Adrenal gland (tissue), 9 donors: ENCODE measurements at regions not wholly inside any gene's neighbourhood (a gene's known extent, or its start where the extent isn't known, plus 50 kb on each side); places are given as distances from the start of the nearest gene placed in this dataset.

Source experiments
- DNase-seq, 7 donors: peaks; one replicate each; pipeline ENCODE4 v3.0.0-alpha.2; 2019 to 2020
- H3K27ac ChIP-seq, 5 donors: fragments of 200-600 bp; sonication (generic) in 4 of 5; 1 replicate in 3 of 5; 2 replicates in 2 of 5; pipeline versions ENCODE4 v1.5.1 to v1.8.0; 2016 to 2020; ENCODE audit warnings: mild to moderate bottlenecking in 1 of 5
- H3K27me3 ChIP-seq: fragments of 200-600 bp; 2 replicates; pipeline ENCODE4 v1.8.0; 2021
- H3K36me3 ChIP-seq, 2 donors: fragments of 200-600 bp; replicated peaks in 1 of 2; 1 replicate in 1 of 2; 2 replicates in 1 of 2; pipeline versions ENCODE4 v1.5.1 to v1.8.0; 2018 to 2022
- H3K4me1 ChIP-seq, 2 donors: fragments of 200-600 bp; replicated peaks in 1 of 2; 1 replicate in 1 of 2; 2 replicates in 1 of 2; pipeline versions ENCODE4 v1.5.1 to v1.8.0; 2018 to 2021
- H3K4me3 ChIP-seq, 4 donors: fragments of 200-600 bp; sonication (generic) in 3 of 4; one replicate each; pipeline ENCODE4 v1.5.1; 2016 to 2018
- H3K9me3 ChIP-seq, 3 donors: fragments of 200-600 bp; sonication (generic) in 1 of 3; replicated peaks in 1 of 3; 1 replicate in 2 of 3; 2 replicates in 1 of 3; pipeline versions ENCODE4 v1.5.1 to v1.8.0; 2016 to 2021
- POLR2A ChIP-seq, 2 donors: fragments of 450-650 bp; IDR thresholded peaks; one replicate each; pipeline ENCODE4 v1.6.1; 2017; ENCODE audit warnings: antibody characterized with exemption in 2 of 2, mild to moderate bottlenecking in 2 of 2, moderate library complexity in 1 of 2
- WGBS, 4 donors: extraction: QIAGEN DNeasy Blood & Tissue Kit in 2 of 4; methylation state at CpG; one replicate each; pipeline versions ENCODE4 v1.1.5 to v1.1.7; 2013 to 2017; 5-methylcytosine and 5-hydroxymethylcytosine counted together
- intact Hi-C, 2 donors: fragments of 100-400 bp; cut with DNase I; formaldehyde crosslinking; loops; one replicate each; pipeline versions ENCODE4 v1.14.1 to v1.15.0; 2022 to 2023
- TF ChIP-seq, protein P1 (sequence below), 6 experiments: fragments of 450-650 bp in 4 of 6; fragments of 200-600 bp in 2 of 6; sonication (generic) in 1 of 6; IDR thresholded peaks; 1 replicate in 5 of 6; 2 replicates in 1 of 6; pipeline versions ENCODE4 v1.5.1 to v1.8.0; 2016 to 2021; ENCODE audit warnings: antibody characterized with exemption in 6 of 6, mild to moderate bottlenecking in 2 of 6, moderate library complexity in 1 of 6
- donor health status: healthy with polysubstance abuse.
- donor health status: Bipolar disorder and iron deficiency.
- donor health status: DM: yes; HTN: yes; CAD: no.
- donor health status: DM: no; HTN: no; CAD: no.
- donor health status: DM: no; HTN: no; CAD: no.

DNA sequence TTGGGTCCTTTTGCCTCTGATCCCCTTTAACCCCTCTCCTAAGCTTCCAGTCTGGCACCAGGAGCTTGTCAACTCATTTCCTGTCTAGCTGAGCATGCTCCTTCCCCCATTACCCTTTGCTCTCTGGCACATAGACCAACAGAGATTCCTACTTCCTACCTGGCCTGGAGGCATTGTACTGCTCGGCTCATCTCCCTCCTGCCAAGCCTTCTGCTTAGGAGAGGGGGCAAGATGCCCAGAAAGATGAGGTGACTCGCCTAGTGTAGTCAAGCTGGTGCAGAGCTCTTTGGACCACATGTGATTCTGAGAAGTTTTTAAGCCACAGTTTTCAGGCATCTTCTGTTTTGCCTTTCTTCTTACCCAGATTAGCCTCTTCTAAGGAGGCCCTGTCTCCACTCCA is 95.4 kb downstream of the ZNF621 start:
- Histone ChIP-seq H3K27me3 (peaks cover 11% of the 10 kb centered on the region), H3K36me3 (no peaks in the 10 kb centered on the region), H3K4me3 (no peak overlapping the region), H3K27ac (no peak overlapping the region), H3K4me1 (no peaks in the 10 kb centered on the region), H3K9me3 (no peaks in the 10 kb centered on the region)
- no peak for DNase-seq
- 64 to 78% (median 74%) methylated on average over 2 of the region's 2 CpGs for WGBS, 4 donors
- TF ChIP-seq POLR2A (IDR thresholded peaks at IDR 0.05), result no peak
- TF ChIP-seq, protein P1, sequence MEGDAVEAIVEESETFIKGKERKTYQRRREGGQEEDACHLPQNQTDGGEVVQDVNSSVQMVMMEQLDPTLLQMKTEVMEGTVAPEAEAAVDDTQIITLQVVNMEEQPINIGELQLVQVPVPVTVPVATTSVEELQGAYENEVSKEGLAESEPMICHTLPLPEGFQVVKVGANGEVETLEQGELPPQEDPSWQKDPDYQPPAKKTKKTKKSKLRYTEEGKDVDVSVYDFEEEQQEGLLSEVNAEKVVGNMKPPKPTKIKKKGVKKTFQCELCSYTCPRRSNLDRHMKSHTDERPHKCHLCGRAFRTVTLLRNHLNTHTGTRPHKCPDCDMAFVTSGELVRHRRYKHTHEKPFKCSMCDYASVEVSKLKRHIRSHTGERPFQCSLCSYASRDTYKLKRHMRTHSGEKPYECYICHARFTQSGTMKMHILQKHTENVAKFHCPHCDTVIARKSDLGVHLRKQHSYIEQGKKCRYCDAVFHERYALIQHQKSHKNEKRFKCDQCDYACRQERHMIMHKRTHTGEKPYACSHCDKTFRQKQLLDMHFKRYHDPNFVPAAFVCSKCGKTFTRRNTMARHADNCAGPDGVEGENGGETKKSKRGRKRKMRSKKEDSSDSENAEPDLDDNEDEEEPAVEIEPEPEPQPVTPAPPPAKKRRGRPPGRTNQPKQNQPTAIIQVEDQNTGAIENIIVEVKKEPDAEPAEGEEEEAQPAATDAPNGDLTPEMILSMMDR (IDR thresholded peaks at IDR 0.05), result no peak
- intact Hi-C loops, result no loop called here

GRCh38 chr3:40621252-40621651 is 96.5 kb downstream of the ZNF621 start:
- intact Hi-C loops, result no loop called here
- WGBS, 4 donors, result 53 to 76% (median 65%) methylated on average over 4 of the region's 4 CpGs
- TF ChIP-seq, protein P1 (IDR thresholded peaks at IDR 0.05), result no peak
- TF ChIP-seq POLR2A (IDR thresholded peaks at IDR 0.05), result no peak
- Histone ChIP-seq H3K36me3 (no peaks in the 10 kb centered on the region), H3K4me1 (no peaks in the 10 kb centered on the region), H3K4me3 (no peak overlapping the region), H3K27me3 (peaks cover 1% of the 10 kb centered on the region), H3K27ac (no peak overlapping the region), H3K9me3 (no peaks in the 10 kb centered on the region)
- DNase-seq, result no peak

DNA sequence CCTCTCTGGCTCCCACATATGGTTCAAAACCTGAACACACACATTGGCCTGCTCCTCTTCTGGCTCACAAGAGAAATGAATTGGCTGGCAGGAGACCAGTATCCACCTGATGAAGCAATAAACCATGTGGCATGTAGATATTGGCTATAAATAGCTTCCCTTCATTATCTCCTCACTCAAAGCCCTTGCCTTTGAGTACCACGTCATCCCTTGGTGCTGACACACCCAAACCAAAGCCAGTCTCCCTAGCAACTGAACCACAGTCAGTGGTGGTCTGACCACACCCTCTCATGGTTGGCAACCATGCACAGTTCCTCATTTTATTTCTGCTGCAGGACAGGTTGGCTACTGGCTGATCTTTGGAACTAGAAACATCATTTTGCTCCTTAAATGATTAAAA is 98.8 kb downstream of the ZNF621 start:
- no peak for DNase-seq
- no peaks in the 10 kb centered on the region for H3K9me3 ChIP-seq
- 30 to 50% (median 40%) methylated on average over 1 of the region's 1 CpG for WGBS, 4 donors
- H3K4me3 ChIP-seq, result no peak overlapping the region
- H3K36me3 ChIP-seq, result no peaks in the 10 kb centered on the region
- H3K4me1 ChIP-seq, result no peaks in the 10 kb centered on the region
- no peak overlapping the region for H3K27ac ChIP-seq
- no peaks in the 10 kb centered on the region for H3K27me3 ChIP-seq
- TF ChIP-seq, protein P1 (IDR thresholded peaks at IDR 0.05), result no peak
- no peak for TF ChIP-seq POLR2A (IDR thresholded peaks at IDR 0.05)
- intact Hi-C loops, result no loop called here

DNA sequence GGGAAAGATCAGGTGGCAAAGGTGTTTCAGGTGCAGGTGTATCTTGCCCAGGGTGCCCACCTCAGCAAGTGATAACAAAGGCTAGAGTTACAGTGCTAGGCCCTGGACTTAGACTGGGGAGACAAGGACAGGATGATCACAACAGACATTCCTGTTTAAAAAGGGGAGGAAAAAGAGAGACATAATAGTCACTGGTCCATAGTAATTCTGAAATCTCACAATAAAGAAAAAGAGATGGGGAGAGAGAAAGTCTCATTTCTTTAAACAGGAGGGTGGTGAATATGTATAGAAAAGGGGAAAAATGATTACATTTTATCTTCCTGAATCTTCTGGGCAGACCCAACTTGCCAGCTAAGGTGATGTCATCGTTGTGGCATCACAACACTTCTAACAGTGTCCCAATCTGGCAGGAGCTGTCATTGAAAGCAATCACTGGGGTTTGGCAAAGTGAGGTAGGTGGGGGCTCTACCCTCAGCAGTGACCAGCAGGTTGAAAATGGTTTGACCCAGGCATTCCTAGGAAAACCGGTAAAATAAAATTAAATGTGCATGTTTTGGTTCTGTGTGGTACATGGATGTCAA is 99.5 kb downstream of the ZNF621 start:
- TF ChIP-seq, protein P1 (IDR thresholded peaks at IDR 0.05), result no peak
- no peak for TF ChIP-seq POLR2A (IDR thresholded peaks at IDR 0.05)
- Histone ChIP-seq H3K27me3 (no peaks in the 10 kb centered on the region), H3K27ac (no peak overlapping the region), H3K4me3 (no peak overlapping the region), H3K4me1 (no peaks in the 10 kb centered on the region), H3K9me3 (no peaks in the 10 kb centered on the region), H3K36me3 (no peaks in the 10 kb centered on the region)
- DNase-seq, result no peak
- 80 to 89% (median 85%) methylated on average over 2 of the region's 2 CpGs for WGBS, 4 donors
- intact Hi-C loops, result no loop called here
